ENCODE measurements at regions not wholly inside any gene's neighbourhood (a gene's known extent, or its start where the extent isn't known, plus 50 kb on each side); places are given as distances from the start of the nearest gene placed in this dataset.

- no peak for TF ChIP-seq CTCF (IDR thresholded peaks at IDR 0.05; ENCODE audit: borderline replicate concordance, extremely low read depth, insufficient read depth)
- DNase-seq = peak in 4 of 5 donors; percentile 70 to 87 (median 77)
- H3K27ac ChIP-seq (ENCODE audit: low read depth in 2 of 2, low read length in 2 of 2) = peak overlapping the region in 1 of 2 donors; percentile 56
- no peaks in the 10 kb centered on the region for H3K9me3 ChIP-seq (ENCODE audit: control insufficient read depth in 2 of 3, insufficient read depth in 1 of 3, low read length in 3 of 3)
- FAIRE-seq = no peak
- H3K4me1 ChIP-seq (ENCODE audit: control insufficient read depth in 2 of 3, insufficient read depth in 2 of 3, low read depth in 1 of 3, low read length in 3 of 3) = peaks cover 2 to 15% (median 9%) of the 10 kb centered on the region in 3 donors
- peak overlapping the region in 1 of 3 donors; percentile 15 for H3K4me3 ChIP-seq (ENCODE audit: low read length in 3 of 3)
- H3K36me3 ChIP-seq (ENCODE audit: control insufficient read depth in 2 of 3, insufficient read depth in 3 of 3, low read length in 3 of 3) = no peaks in the 10 kb centered on the region
- intact Hi-C loops (cut with DNase I) = no loop called here
- no peaks in the 10 kb centered on the region for H3K27me3 ChIP-seq (ENCODE audit: control insufficient read depth, insufficient read depth, low read length)
- H3K9ac ChIP-seq (ENCODE audit: low read length in 3 of 3) = no peak overlapping the region
These were observed 298.4 kb upstream of the SALL1 start for GRCh38 chr16:51449441-51449840.

GRCh38 chr16:51445250-51445649 is 294.2 kb upstream of the SALL1 start:
- Histone ChIP-seq H3K4me3 (ENCODE audit: low read length in 3 of 3) (no peak overlapping the region), H3K9me3 (ENCODE audit: control insufficient read depth in 2 of 3, insufficient read depth in 1 of 3, low read length in 3 of 3) (no peaks in the 10 kb centered on the region), H3K4me1 (ENCODE audit: control insufficient read depth in 2 of 3, insufficient read depth in 2 of 3, low read depth in 1 of 3, low read length in 3 of 3) (peaks cover 2 to 12% (median 11%) of the 10 kb centered on the region in 3 donors), H3K36me3 (ENCODE audit: control insufficient read depth in 2 of 3, insufficient read depth in 3 of 3, low read length in 3 of 3) (no peaks in the 10 kb centered on the region), H3K9ac (ENCODE audit: low read length in 3 of 3) (no peak overlapping the region), H3K27ac (ENCODE audit: low read depth in 2 of 2, low read length in 2 of 2) (no peak overlapping the region), H3K27me3 (ENCODE audit: control insufficient read depth, insufficient read depth, low read length) (no peaks in the 10 kb centered on the region)
- TF ChIP-seq CTCF (IDR thresholded peaks at IDR 0.05; ENCODE audit: borderline replicate concordance, extremely low read depth, insufficient read depth) = no peak
- FAIRE-seq (no peak), DNase-seq (no peak)
- intact Hi-C loops (cut with DNase I) = no loop called here

DNA sequence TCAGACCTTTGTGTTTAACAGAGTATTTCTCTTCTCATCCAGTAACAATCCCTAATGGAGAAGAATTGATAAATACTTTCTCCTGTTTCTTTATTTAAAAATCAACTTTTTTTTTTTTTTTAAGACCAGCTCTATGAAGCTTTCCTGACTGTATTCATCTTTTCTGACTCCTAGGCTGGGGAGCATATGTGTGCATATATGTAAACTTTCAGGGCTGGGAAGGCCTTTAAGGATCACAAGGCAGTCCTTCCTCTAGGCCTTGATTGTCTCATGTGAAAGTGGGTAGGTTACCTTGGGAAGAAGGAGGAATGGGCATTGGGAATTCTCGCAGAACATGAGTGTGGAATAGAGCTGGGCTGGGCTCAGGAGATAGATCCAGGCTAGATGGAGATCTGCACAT is 292.9 kb upstream of the SALL1 start:
- H3K36me3 ChIP-seq (ENCODE audit: control insufficient read depth in 2 of 3, insufficient read depth in 3 of 3, low read length in 3 of 3) = no peaks in the 10 kb centered on the region
- H3K9ac ChIP-seq (ENCODE audit: low read length in 3 of 3) = no peak overlapping the region
- peaks cover under 1 to 7% (median 6%) of the 10 kb centered on the region in 3 donors for H3K4me1 ChIP-seq (ENCODE audit: control insufficient read depth in 2 of 3, insufficient read depth in 2 of 3, low read depth in 1 of 3, low read length in 3 of 3)
- TF ChIP-seq CTCF (IDR thresholded peaks at IDR 0.05; ENCODE audit: borderline replicate concordance, extremely low read depth, insufficient read depth) = no peak
- H3K27me3 ChIP-seq (ENCODE audit: control insufficient read depth, insufficient read depth, low read length) = no peaks in the 10 kb centered on the region
- FAIRE-seq (no peak), DNase-seq (no peak)
- no peaks in the 10 kb centered on the region for H3K9me3 ChIP-seq (ENCODE audit: control insufficient read depth in 2 of 3, insufficient read depth in 1 of 3, low read length in 3 of 3)
- H3K4me3 ChIP-seq (ENCODE audit: low read length in 3 of 3) = no peak overlapping the region
- H3K27ac ChIP-seq (ENCODE audit: low read depth in 2 of 2, low read length in 2 of 2) = no peak overlapping the region
- intact Hi-C loops (cut with DNase I) = no loop called here
